Liver (tissue), 8 donors: ENCODE measurements at regions not wholly inside any gene's neighbourhood (a gene's known extent, or its start where the extent isn't known, plus 50 kb on each side); places are given as distances from the start of the nearest gene placed in this dataset.

Experiments used
- DNase-seq: peaks from one replicate; pipeline ENCODE4 v3.0.0-alpha.2; 2017; ENCODE audit warnings: low spot score
- H3K27ac ChIP-seq, 2 donors: one replicate each; pipeline ENCODE4 v1.7.0; 2013; ENCODE audit warnings: inconsistent platforms in 2 of 2, low read length in 2 of 2, control low read depth in 1 of 2, low read depth in 1 of 2, mild to moderate bottlenecking in 1 of 2
- H3K27me3 ChIP-seq, 4 donors: one replicate each; pipeline versions ENCODE4 v1.6.1 to v1.7.0; 2013; ENCODE audit warnings: low read length in 3 of 4, inconsistent platforms in 1 of 4, mild to moderate bottlenecking in 1 of 4, moderate library complexity in 1 of 4; ENCODE audit not compliant: control insufficient read depth in 4 of 4, insufficient read depth in 4 of 4
- H3K36me3 ChIP-seq, 4 donors: one replicate each; pipeline versions ENCODE4 v1.6.1 to v1.7.0; 2013; ENCODE audit warnings: low read length in 3 of 4, mild to moderate bottlenecking in 3 of 4, low read depth in 1 of 4, moderate library complexity in 1 of 4; ENCODE audit not compliant: control insufficient read depth in 4 of 4, insufficient read depth in 3 of 4
- H3K4me1 ChIP-seq, 4 donors: one replicate each; pipeline versions ENCODE4 v1.6.1 to v1.7.0; 2013; ENCODE audit warnings: low read length in 3 of 4, mild to moderate bottlenecking in 3 of 4, moderate library complexity in 1 of 4; ENCODE audit not compliant: control insufficient read depth in 4 of 4, insufficient read depth in 4 of 4
- H3K4me3 ChIP-seq, 3 donors: one replicate each; pipeline versions ENCODE4 v1.6.1 to v1.7.0; 2013; ENCODE audit warnings: low read length in 3 of 3, control low read depth in 1 of 3, low read depth in 1 of 3, mild to moderate bottlenecking in 1 of 3
- H3K9ac ChIP-seq, 2 donors: one replicate each; pipeline ENCODE4 v1.7.0; 2013; ENCODE audit warnings: low read length in 2 of 2, mild to moderate bottlenecking in 2 of 2, moderate library complexity in 2 of 2, control low read depth in 1 of 2, low read depth in 1 of 2
- H3K9me3 ChIP-seq, 4 donors: one replicate each; pipeline versions ENCODE4 v1.6.1 to v1.7.0; 2013; ENCODE audit warnings: low read length in 3 of 4; ENCODE audit not compliant: control insufficient read depth in 4 of 4
- EGR1 ChIP-seq, 2 donors: IDR thresholded peaks; 2 replicates each; pipeline ENCODE4 v1.6.1; 2016 to 2018; ENCODE audit warnings: antibody characterized with exemption in 2 of 2, low read depth in 2 of 2
- FOXA1 ChIP-seq: IDR thresholded peaks from 2 replicates; pipeline ENCODE4 v1.6.1; 2016; ENCODE audit warnings: antibody characterized with exemption
- FOXA2 ChIP-seq: IDR thresholded peaks from 2 replicates; pipeline ENCODE4 v1.6.1; 2016; ENCODE audit warnings: antibody characterized with exemption
- GABPA ChIP-seq, 2 donors: IDR thresholded peaks in 1 of 2; conservative IDR thresholded peaks in 1 of 2; 2 replicates each; pipeline ENCODE4 v1.6.1; 2016; ENCODE audit warnings: antibody characterized with exemption in 2 of 2, mild to moderate bottlenecking in 1 of 2, moderate library complexity in 1 of 2
- HNF4A ChIP-seq, 2 donors: conservative IDR thresholded peaks; 2 replicates each; pipeline ENCODE4 v1.6.1; 2016; ENCODE audit warnings: antibody characterized with exemption in 2 of 2, mild to moderate bottlenecking in 2 of 2
- HNF4G ChIP-seq: IDR thresholded peaks from 2 replicates; pipeline ENCODE4 v1.6.1; 2016; ENCODE audit warnings: antibody characterized with exemption
- JUND ChIP-seq, 2 donors: IDR thresholded peaks; 2 replicates each; pipeline ENCODE4 v1.6.1; 2016; ENCODE audit warnings: antibody characterized with exemption in 2 of 2
- NR2F2 ChIP-seq: IDR thresholded peaks from 2 replicates; pipeline ENCODE4 v1.6.1; 2016; ENCODE audit warnings: antibody characterized with exemption
- RAD21 ChIP-seq, 2 donors: IDR thresholded peaks; 2 replicates each; pipeline ENCODE4 v1.6.1; 2016; ENCODE audit warnings: antibody characterized with exemption in 2 of 2, mild to moderate bottlenecking in 2 of 2
- RXRA ChIP-seq, 2 donors: IDR thresholded peaks; 2 replicates each; pipeline ENCODE4 v1.6.1; 2017 to 2018; ENCODE audit warnings: antibody characterized with exemption in 2 of 2, mild to moderate bottlenecking in 1 of 2
- SP1 ChIP-seq: IDR thresholded peaks from 2 replicates; pipeline ENCODE4 v1.6.1; 2018; ENCODE audit warnings: antibody characterized with exemption, mild to moderate bottlenecking
- TAF1 ChIP-seq: conservative IDR thresholded peaks from 2 replicates; pipeline ENCODE4 v1.6.1; 2016; ENCODE audit warnings: antibody characterized with exemption, mild to moderate bottlenecking
- YY1 ChIP-seq: IDR thresholded peaks from 2 replicates; pipeline ENCODE4 v1.6.1; 2016; ENCODE audit warnings: antibody characterized with exemption, mild to moderate bottlenecking
- WGBS: extraction: QIAGEN DNeasy Blood & Tissue Kit; methylation state at CpG from one replicate; pipeline ENCODE4 v1.1.7; 2013; 5-methylcytosine and 5-hydroxymethylcytosine counted together
- TF ChIP-seq, protein P1 (sequence below): IDR thresholded peaks from 2 replicates; pipeline ENCODE4 v1.6.1; 2016; ENCODE audit warnings: antibody characterized with exemption
- TF ChIP-seq, protein P2 (sequence below): fragments of 150-350 bp; IDR thresholded peaks from 2 replicates; pipeline ENCODE4 v1.5.1; 2017; ENCODE audit warnings: improper control_type of control experiment, low read depth, low read length; ENCODE audit not compliant: missing input control
- TF ChIP-seq, protein P3 (sequence below): IDR thresholded peaks from 2 replicates; pipeline ENCODE4 v1.6.1; 2016; ENCODE audit warnings: antibody characterized with exemption
- TF ChIP-seq, protein P4 (sequence below): IDR thresholded peaks from 2 replicates; pipeline ENCODE4 v1.6.1; 2016; ENCODE audit warnings: antibody characterized with exemption
- TF ChIP-seq, protein P5 (sequence below): IDR thresholded peaks from 2 replicates; pipeline ENCODE4 v1.6.1; 2016; ENCODE audit warnings: antibody characterized with exemption, mild to moderate bottlenecking
- donor health status: healthy.
- donor health status: healthy.
- donor health status: healthy.
- donor health status: healthy.
- donor health status: healthy.

DNA sequence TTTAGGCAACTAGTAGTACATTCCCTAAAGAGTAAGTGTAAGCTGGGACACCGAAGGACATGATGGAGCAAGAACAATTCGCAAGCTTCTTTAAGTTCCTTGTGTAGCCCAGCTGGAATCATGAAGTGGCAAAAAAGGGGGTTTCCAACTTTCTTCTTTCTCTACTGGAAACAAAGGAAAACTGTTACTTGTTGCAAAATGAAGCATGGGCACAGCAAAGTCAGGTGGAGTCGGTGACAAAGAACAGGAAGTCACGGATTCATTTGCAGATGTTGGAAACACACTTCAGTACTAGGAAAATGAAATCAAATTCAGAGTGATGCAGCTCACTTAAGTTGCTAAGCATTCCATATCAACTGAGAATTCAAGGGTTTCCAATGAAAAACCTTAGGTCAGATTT, 706.9 kb upstream of the STXBP6 start:
- TF ChIP-seq SP1 (no peak), RXRA (IDR thresholded peaks at IDR 0.05) (no peak), JUND (IDR thresholded peaks at IDR 0.05) (no peak), HNF4A (conservative IDR thresholded peaks at IDR 0.05) (no peak), GABPA (IDR thresholded peaks at IDR 0.05 in 1 of 2, conservative IDR thresholded peaks at IDR 0.05 in 1 of 2) (no peak), FOXA2 (no peak), YY1 (no peak), RAD21 (IDR thresholded peaks at IDR 0.05) (no peak), FOXA1 (no peak), NR2F2 (no peak), HNF4G (no peak), EGR1 (IDR thresholded peaks at IDR 0.05; ENCODE audit: low read depth in 2 of 2) (no peak), TAF1 (no peak)
- TF ChIP-seq, protein P1, sequence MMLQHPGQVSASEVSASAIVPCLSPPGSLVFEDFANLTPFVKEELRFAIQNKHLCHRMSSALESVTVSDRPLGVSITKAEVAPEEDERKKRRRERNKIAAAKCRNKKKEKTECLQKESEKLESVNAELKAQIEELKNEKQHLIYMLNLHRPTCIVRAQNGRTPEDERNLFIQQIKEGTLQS = no peak
- TF ChIP-seq, protein P2, sequence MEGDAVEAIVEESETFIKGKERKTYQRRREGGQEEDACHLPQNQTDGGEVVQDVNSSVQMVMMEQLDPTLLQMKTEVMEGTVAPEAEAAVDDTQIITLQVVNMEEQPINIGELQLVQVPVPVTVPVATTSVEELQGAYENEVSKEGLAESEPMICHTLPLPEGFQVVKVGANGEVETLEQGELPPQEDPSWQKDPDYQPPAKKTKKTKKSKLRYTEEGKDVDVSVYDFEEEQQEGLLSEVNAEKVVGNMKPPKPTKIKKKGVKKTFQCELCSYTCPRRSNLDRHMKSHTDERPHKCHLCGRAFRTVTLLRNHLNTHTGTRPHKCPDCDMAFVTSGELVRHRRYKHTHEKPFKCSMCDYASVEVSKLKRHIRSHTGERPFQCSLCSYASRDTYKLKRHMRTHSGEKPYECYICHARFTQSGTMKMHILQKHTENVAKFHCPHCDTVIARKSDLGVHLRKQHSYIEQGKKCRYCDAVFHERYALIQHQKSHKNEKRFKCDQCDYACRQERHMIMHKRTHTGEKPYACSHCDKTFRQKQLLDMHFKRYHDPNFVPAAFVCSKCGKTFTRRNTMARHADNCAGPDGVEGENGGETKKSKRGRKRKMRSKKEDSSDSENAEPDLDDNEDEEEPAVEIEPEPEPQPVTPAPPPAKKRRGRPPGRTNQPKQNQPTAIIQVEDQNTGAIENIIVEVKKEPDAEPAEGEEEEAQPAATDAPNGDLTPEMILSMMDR = no peak
- TF ChIP-seq, protein P3, sequence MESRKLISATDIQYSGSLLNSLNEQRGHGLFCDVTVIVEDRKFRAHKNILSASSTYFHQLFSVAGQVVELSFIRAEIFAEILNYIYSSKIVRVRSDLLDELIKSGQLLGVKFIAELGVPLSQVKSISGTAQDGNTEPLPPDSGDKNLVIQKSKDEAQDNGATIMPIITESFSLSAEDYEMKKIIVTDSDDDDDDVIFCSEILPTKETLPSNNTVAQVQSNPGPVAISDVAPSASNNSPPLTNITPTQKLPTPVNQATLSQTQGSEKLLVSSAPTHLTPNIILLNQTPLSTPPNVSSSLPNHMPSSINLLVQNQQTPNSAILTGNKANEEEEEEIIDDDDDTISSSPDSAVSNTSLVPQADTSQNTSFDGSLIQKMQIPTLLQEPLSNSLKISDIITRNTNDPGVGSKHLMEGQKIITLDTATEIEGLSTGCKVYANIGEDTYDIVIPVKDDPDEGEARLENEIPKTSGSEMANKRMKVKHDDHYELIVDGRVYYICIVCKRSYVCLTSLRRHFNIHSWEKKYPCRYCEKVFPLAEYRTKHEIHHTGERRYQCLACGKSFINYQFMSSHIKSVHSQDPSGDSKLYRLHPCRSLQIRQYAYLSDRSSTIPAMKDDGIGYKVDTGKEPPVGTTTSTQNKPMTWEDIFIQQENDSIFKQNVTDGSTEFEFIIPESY = no peak
- TF ChIP-seq, protein P4, sequence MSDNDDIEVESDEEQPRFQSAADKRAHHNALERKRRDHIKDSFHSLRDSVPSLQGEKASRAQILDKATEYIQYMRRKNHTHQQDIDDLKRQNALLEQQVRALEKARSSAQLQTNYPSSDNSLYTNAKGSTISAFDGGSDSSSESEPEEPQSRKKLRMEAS = no peak
- TF ChIP-seq, protein P5, sequence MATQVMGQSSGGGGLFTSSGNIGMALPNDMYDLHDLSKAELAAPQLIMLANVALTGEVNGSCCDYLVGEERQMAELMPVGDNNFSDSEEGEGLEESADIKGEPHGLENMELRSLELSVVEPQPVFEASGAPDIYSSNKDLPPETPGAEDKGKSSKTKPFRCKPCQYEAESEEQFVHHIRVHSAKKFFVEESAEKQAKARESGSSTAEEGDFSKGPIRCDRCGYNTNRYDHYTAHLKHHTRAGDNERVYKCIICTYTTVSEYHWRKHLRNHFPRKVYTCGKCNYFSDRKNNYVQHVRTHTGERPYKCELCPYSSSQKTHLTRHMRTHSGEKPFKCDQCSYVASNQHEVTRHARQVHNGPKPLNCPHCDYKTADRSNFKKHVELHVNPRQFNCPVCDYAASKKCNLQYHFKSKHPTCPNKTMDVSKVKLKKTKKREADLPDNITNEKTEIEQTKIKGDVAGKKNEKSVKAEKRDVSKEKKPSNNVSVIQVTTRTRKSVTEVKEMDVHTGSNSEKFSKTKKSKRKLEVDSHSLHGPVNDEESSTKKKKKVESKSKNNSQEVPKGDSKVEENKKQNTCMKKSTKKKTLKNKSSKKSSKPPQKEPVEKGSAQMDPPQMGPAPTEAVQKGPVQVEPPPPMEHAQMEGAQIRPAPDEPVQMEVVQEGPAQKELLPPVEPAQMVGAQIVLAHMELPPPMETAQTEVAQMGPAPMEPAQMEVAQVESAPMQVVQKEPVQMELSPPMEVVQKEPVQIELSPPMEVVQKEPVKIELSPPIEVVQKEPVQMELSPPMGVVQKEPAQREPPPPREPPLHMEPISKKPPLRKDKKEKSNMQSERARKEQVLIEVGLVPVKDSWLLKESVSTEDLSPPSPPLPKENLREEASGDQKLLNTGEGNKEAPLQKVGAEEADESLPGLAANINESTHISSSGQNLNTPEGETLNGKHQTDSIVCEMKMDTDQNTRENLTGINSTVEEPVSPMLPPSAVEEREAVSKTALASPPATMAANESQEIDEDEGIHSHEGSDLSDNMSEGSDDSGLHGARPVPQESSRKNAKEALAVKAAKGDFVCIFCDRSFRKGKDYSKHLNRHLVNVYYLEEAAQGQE = no peak
- no peak overlapping the region for H3K9ac ChIP-seq
- WGBS = 71% methylated on average over 4 of the region's 4 CpGs

More for the DNA sequence above, 706.9 kb upstream of the STXBP6 start:
- H3K27me3 ChIP-seq = no peaks in the 10 kb centered on the region
- no peak for DNase-seq
- H3K36me3 ChIP-seq = no peaks in the 10 kb centered on the region
- no peak overlapping the region for H3K27ac ChIP-seq
- H3K4me3 ChIP-seq = no peak overlapping the region
- no peaks in the 10 kb centered on the region for H3K9me3 ChIP-seq
- no peaks in the 10 kb centered on the region for H3K4me1 ChIP-seq
